Gastrocnemius medialis (tissue), 4 donors: ENCODE measurements at regions not wholly inside any gene's neighbourhood (a gene's known extent, or its start where the extent isn't known, plus 50 kb on each side); places are given as distances from the start of the nearest gene placed in this dataset.

Experiments used
- ATAC-seq, 2 donors: fragments of 150-250 bp; one replicate each; pipeline ENCODE4 v1.9.1; 2016
- DNase-seq, 2 donors: peaks; one replicate each; pipeline ENCODE4 v3.0.0-alpha.2; 2019
- H3K27ac ChIP-seq, 4 donors: fragments of 200-600 bp; sonication (generic); 1 replicate in 1 of 4; 2 replicates in 3 of 4; pipeline ENCODE4 v1.5.1; 2016 to 2018; ENCODE audit warnings: mild to moderate bottlenecking in 2 of 4, moderate library complexity in 1 of 4
- H3K27me3 ChIP-seq, 3 donors: fragments of 200-600 bp; sonication (generic) in 2 of 3; 1 replicate in 1 of 3; 2 replicates in 2 of 3; pipeline versions ENCODE4 v1.5.1 to v1.6.0; 2016 to 2019; ENCODE audit warnings: mild to moderate bottlenecking in 1 of 3, moderate library complexity in 1 of 3
- H3K36me3 ChIP-seq, 2 donors: fragments of 200-600 bp; sonication (generic) in 1 of 2; one replicate each; pipeline ENCODE4 v1.5.1; 2017 to 2018
- H3K4me1 ChIP-seq, 2 donors: fragments of 200-600 bp; sonication (generic) in 1 of 2; one replicate each; pipeline ENCODE4 v1.5.1; 2016 to 2017; ENCODE audit warnings: mild to moderate bottlenecking in 2 of 2
- H3K4me3 ChIP-seq, 4 donors: fragments of 200-600 bp; sonication (generic) in 3 of 4; 1 replicate in 1 of 4; 2 replicates in 3 of 4; pipeline ENCODE4 v1.5.1; 2016 to 2019; ENCODE audit warnings: mild to moderate bottlenecking in 2 of 4
- H3K9me3 ChIP-seq, 3 donors: fragments of 200-600 bp; sonication (generic) in 2 of 3; 1 replicate in 1 of 3; 2 replicates in 2 of 3; pipeline ENCODE4 v1.5.1; 2016 to 2019
- CTCF ChIP-seq, 5 experiments: fragments of 450-650 bp in 3 of 5; fragments of 200-600 bp in 2 of 5; sonication (generic) in 2 of 5; IDR thresholded peaks in 4 of 5; conservative IDR thresholded peaks in 1 of 5; 1 replicate in 4 of 5; 2 replicates in 1 of 5; pipeline ENCODE4 v1.5.1; 2016 to 2019; ENCODE audit warnings: antibody characterized with exemption in 5 of 5, mild to moderate bottlenecking in 3 of 5, moderate library complexity in 3 of 5
- POLR2A ChIP-seq, 2 donors: fragments of 450-650 bp; IDR thresholded peaks; one replicate each; pipeline ENCODE4 v1.6.1; 2017; ENCODE audit warnings: antibody characterized with exemption in 2 of 2, mild to moderate bottlenecking in 2 of 2, moderate library complexity in 2 of 2
- in situ Hi-C, 4 donors: fragments of 200-750 bp; cut with MboI; loops; one replicate each; pipeline versions ENCODE4 v1.15.0 to v1.8.0; 2017; ENCODE audit warnings: low sequenced_read_pairs in 4 of 4
- intact Hi-C: fragments of 100-400 bp; cut with DNase I; formaldehyde crosslinking; loops from one replicate; pipeline ENCODE4 v1.15.1; 2023; ENCODE audit warnings: low total_unique reads

- Histone ChIP-seq H3K27ac (no peak overlapping the region), H3K36me3 (no peaks in the 10 kb centered on the region), H3K9me3 (no peaks in the 10 kb centered on the region), H3K4me1 (no peaks in the 10 kb centered on the region), H3K4me3 (no peak overlapping the region), H3K27me3 (no peaks in the 10 kb centered on the region)
- intact Hi-C loops (no loop called here), in situ Hi-C loops (no loop called here)
- DNase-seq (no peak), ATAC-seq (no peak)
- TF ChIP-seq POLR2A (IDR thresholded peaks at IDR 0.05) (no peak), CTCF (IDR thresholded peaks at IDR 0.05 in 4 of 5, conservative IDR thresholded peaks at IDR 0.05 in 1 of 5) (no peak)
Observed at GRCh38 chr4:28760003-28760402, 1899.4 kb downstream of the STIM2 start.

DNA sequence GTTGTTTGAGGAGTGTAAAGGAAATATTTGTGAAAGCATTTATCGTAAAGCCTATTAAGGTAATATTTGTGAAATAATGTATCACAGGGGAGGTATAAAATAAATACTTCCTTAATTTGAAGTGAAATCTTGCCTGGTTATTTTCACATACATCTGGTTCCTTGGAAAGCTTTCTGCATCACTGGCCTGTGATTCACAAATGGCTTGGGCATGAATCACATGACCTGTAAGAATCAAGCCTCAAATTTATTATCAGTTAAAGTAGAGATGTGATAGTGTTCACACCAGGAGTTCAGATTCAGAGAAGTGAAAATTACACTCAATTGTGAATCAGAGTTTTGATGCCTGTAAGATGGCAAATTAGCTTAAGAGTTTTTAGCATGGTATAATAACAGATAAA is 1911.4 kb downstream of the STIM2 start:
- in situ Hi-C loops (no loop called here), intact Hi-C loops (no loop called here)
- no peak for TF ChIP-seq CTCF (IDR thresholded peaks at IDR 0.05 in 4 of 5, conservative IDR thresholded peaks at IDR 0.05 in 1 of 5)
- no peak for TF ChIP-seq POLR2A (IDR thresholded peaks at IDR 0.05)
- DNase-seq (no peak), ATAC-seq (no peak)
- Histone ChIP-seq H3K9me3 (no peaks in the 10 kb centered on the region), H3K4me3 (no peak overlapping the region), H3K36me3 (no peaks in the 10 kb centered on the region), H3K27ac (no peak overlapping the region), H3K27me3 (no peaks in the 10 kb centered on the region), H3K4me1 (no peaks in the 10 kb centered on the region)

GRCh38 chr4:28772788-28773187 is 1912.1 kb downstream of the STIM2 start:
- no peak for ATAC-seq
- intact Hi-C loops: no loop called here
- H3K27ac ChIP-seq: no peak overlapping the region

GRCh38 chr4:28774344-28774743 is 1913.7 kb downstream of the STIM2 start:
- H3K36me3 ChIP-seq: no peaks in the 10 kb centered on the region

More at GRCh38 chr4:28772788-28773187, 1912.1 kb downstream of the STIM2 start:
- Histone ChIP-seq H3K9me3 (no peaks in the 10 kb centered on the region), H3K4me1 (no peaks in the 10 kb centered on the region), H3K36me3 (no peaks in the 10 kb centered on the region), H3K27me3 (no peaks in the 10 kb centered on the region), H3K4me3 (no peak overlapping the region)
- in situ Hi-C loops: no loop called here
- TF ChIP-seq POLR2A (IDR thresholded peaks at IDR 0.05) (no peak), CTCF (IDR thresholded peaks at IDR 0.05 in 4 of 5, conservative IDR thresholded peaks at IDR 0.05 in 1 of 5) (no peak)
- DNase-seq: no peak

More at GRCh38 chr4:28774344-28774743, 1913.7 kb downstream of the STIM2 start:
- intact Hi-C loops: no loop called here
- TF ChIP-seq CTCF (IDR thresholded peaks at IDR 0.05 in 4 of 5, conservative IDR thresholded peaks at IDR 0.05 in 1 of 5) (no peak), POLR2A (IDR thresholded peaks at IDR 0.05) (no peak)
- Histone ChIP-seq H3K9me3 (no peaks in the 10 kb centered on the region), H3K4me3 (no peak overlapping the region), H3K27me3 (no peaks in the 10 kb centered on the region), H3K27ac (no peak overlapping the region), H3K4me1 (no peaks in the 10 kb centered on the region)
- DNase-seq (no peak), ATAC-seq (no peak)
- in situ Hi-C loops: no loop called here
